ENCODE measurements at regions not wholly inside any gene's neighbourhood (a gene's known extent, or its start where the extent isn't known, plus 50 kb on each side); places are given as distances from the start of the nearest gene placed in this dataset.

DNA sequence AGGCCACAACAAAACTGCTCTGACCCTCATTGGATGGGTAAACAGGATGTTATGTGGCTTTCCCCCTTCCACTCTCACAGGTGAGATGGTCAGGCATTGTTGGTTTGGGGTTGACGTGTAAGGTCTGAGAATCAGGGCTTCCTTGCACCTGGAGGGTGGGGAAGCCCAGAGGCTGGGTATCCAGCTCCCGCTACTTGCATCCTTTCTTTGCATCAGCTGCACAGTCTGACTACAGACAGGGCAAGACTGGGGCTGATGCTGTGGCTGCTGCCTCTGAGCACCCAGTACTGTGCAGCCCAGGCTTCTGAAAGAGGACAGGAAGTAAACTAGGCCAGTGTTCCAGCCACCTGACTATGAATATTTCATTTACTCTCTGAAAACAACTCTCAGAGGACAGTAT lies 58.0 kb upstream of the ATP2B2 start:
- H3K9ac ChIP-seq (ENCODE audit: control insufficient read depth, extremely low read depth, insufficient read depth, low read length), result no peak overlapping the region
- peaks cover 2% of the 10 kb centered on the region for H4K20me1 ChIP-seq (ENCODE audit: control insufficient read depth, extremely low read depth, insufficient read depth, low read length)
- H3K4me2 ChIP-seq (ENCODE audit: control insufficient read depth, extremely low read depth, insufficient read depth, low read depth, low read length), result no peak overlapping the region
- no peak overlapping the region for H3K27ac ChIP-seq (ENCODE audit: control insufficient read depth, insufficient read depth, low read length)
- H3K9me3 ChIP-seq (ENCODE audit: control insufficient read depth, low read depth, low read length), result no peaks in the 10 kb centered on the region
- peaks cover 50% of the 10 kb centered on the region for H3K27me3 ChIP-seq (ENCODE audit: control insufficient read depth, extremely low read depth, insufficient read depth, low read length)
- DNase-seq (ENCODE audit: low read depth, low spot score) (no peak), FAIRE-seq (no peak)
- TF ChIP-seq EZH2 (IDR thresholded peaks at IDR 0.05; ENCODE audit: low read length), result no peak
- TF ChIP-seq CTCF (optimal IDR thresholded peaks at IDR 0.05 in 1 of 3, IDR thresholded peaks at IDR 0.05 in 1 of 3, conservative IDR thresholded peaks at IDR 0.05 in 1 of 3; ENCODE audit: extremely low read depth in 1 of 3, insufficient read depth in 2 of 3, low read length in 3 of 3), result no peak
- no peak overlapping the region for H3K4me3 ChIP-seq (ENCODE audit: control insufficient read depth in 2 of 3, extremely low read depth in 1 of 3, insufficient read depth in 2 of 3, low read depth in 1 of 3, low read length in 3 of 3)
- no peak overlapping the region for H2AFZ ChIP-seq (ENCODE audit: control insufficient read depth, low read length)
- dilution Hi-C loops (cut with MboI; ENCODE audit: extremely low pct_ligation_motif_present, low sequenced_read_pairs), result no loop called here
- H3K79me2 ChIP-seq (ENCODE audit: control insufficient read depth, insufficient read depth, low read length), result no peaks in the 10 kb centered on the region
- H3K36me3 ChIP-seq (ENCODE audit: control insufficient read depth in 2 of 2, extremely low read depth in 1 of 2, insufficient read depth in 2 of 2, low read length in 2 of 2), result no peaks in the 10 kb centered on the region
- no peaks in the 10 kb centered on the region for H3K4me1 ChIP-seq (ENCODE audit: control insufficient read depth, extremely low read depth, insufficient read depth, low read length)
- H3K9me1 ChIP-seq (ENCODE audit: control insufficient read depth, extremely low read depth, insufficient read depth, low read length), result no peaks in the 10 kb centered on the region

DNA sequence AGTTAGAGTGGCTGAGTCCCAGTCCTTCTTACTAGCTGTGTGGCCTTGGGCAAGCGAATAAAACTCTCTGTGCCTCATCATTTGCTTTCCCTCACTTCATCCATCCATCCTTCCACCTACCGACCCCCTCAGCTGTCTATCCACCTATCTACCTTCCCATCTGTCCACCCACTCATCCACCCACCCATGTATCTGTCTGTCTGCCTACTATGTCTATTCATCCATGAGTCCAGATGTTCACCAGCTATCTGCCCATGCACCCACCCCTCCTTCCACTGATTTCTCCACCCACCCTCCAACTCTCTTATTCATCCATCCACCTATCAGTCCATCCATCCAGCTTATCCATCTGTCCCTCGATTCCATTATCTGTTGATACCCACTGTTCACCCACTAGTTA lies 60.4 kb upstream of the ATP2B2 start:
- FAIRE-seq (no peak), DNase-seq (ENCODE audit: low read depth, low spot score) (no peak)
- Histone ChIP-seq H3K79me2 (ENCODE audit: control insufficient read depth, insufficient read depth, low read length) (no peaks in the 10 kb centered on the region), H4K20me1 (ENCODE audit: control insufficient read depth, extremely low read depth, insufficient read depth, low read length) (peaks cover 2% of the 10 kb centered on the region), H3K36me3 (ENCODE audit: control insufficient read depth in 2 of 2, extremely low read depth in 1 of 2, insufficient read depth in 2 of 2, low read length in 2 of 2) (no peaks in the 10 kb centered on the region), H2AFZ (ENCODE audit: control insufficient read depth, low read length) (no peak overlapping the region), H3K9me3 (ENCODE audit: control insufficient read depth, low read depth, low read length) (no peaks in the 10 kb centered on the region), H3K4me1 (ENCODE audit: control insufficient read depth, extremely low read depth, insufficient read depth, low read length) (no peaks in the 10 kb centered on the region), H3K4me3 (ENCODE audit: control insufficient read depth in 2 of 3, extremely low read depth in 1 of 3, insufficient read depth in 2 of 3, low read depth in 1 of 3, low read length in 3 of 3) (no peak overlapping the region), H3K27me3 (ENCODE audit: control insufficient read depth, extremely low read depth, insufficient read depth, low read length) (peaks cover 35% of the 10 kb centered on the region), H3K9ac (ENCODE audit: control insufficient read depth, extremely low read depth, insufficient read depth, low read length) (no peak overlapping the region), H3K4me2 (ENCODE audit: control insufficient read depth, extremely low read depth, insufficient read depth, low read depth, low read length) (no peak overlapping the region), H3K27ac (ENCODE audit: control insufficient read depth, insufficient read depth, low read length) (no peak overlapping the region), H3K9me1 (ENCODE audit: control insufficient read depth, extremely low read depth, insufficient read depth, low read length) (no peaks in the 10 kb centered on the region)
- dilution Hi-C loops (cut with MboI; ENCODE audit: extremely low pct_ligation_motif_present, low sequenced_read_pairs), result no loop called here
- TF ChIP-seq EZH2 (IDR thresholded peaks at IDR 0.05; ENCODE audit: low read length) (no peak), CTCF (optimal IDR thresholded peaks at IDR 0.05 in 1 of 3, IDR thresholded peaks at IDR 0.05 in 1 of 3, conservative IDR thresholded peaks at IDR 0.05 in 1 of 3; ENCODE audit: extremely low read depth in 1 of 3, insufficient read depth in 2 of 3, low read length in 3 of 3) (no peak)

Measured in keratinocyte (primary cell).